CD14-positive monocyte (primary cell): ENCODE measurements at regions not wholly inside any gene's neighbourhood (a gene's known extent, or its start where the extent isn't known, plus 50 kb on each side); places are given as distances from the start of the nearest gene placed in this dataset.

Experiments used
- DNase-seq, 3 donors: peaks; one replicate each; pipeline ENCODE4 v3.0.0-alpha.2; 2011 to 2022
- H2AFZ ChIP-seq: 2 replicates; pipeline ENCODE4 v1.6.0; 2012; ENCODE audit warnings: mild to moderate bottlenecking, low read depth, low read length, inconsistent platforms; ENCODE audit not compliant: insufficient read depth, poor library complexity, severe bottlenecking
- H3K27ac ChIP-seq, 2 donors: 1 replicate in 1 of 2; 2 replicates in 1 of 2; pipeline ENCODE4 v1.5.1; 2012 to 2013; ENCODE audit warnings: low read length in 2 of 2, control low read depth in 1 of 2, inconsistent platforms in 1 of 2, low read depth in 1 of 2, mild to moderate bottlenecking in 1 of 2
- H3K27me3 ChIP-seq, 2 donors: one replicate each; pipeline versions ENCODE4 v1.6.0 to v1.6.1; 2011 to 2013; ENCODE audit warnings: low read length in 2 of 2; ENCODE audit not compliant: control insufficient read depth in 2 of 2, insufficient read depth in 2 of 2
- H3K36me3 ChIP-seq, 2 donors: replicated peaks in 1 of 2; 1 replicate in 1 of 2; 2 replicates in 1 of 2; pipeline versions ENCODE4 v1.5.1 to v1.6.1; 2012 to 2013; ENCODE audit warnings: low read length in 2 of 2, control low read depth in 1 of 2, inconsistent platforms in 1 of 2, mild to moderate bottlenecking in 1 of 2; ENCODE audit not compliant: insufficient read depth in 2 of 2, control insufficient read depth in 1 of 2
- H3K4me1 ChIP-seq, 2 donors: 1 replicate in 1 of 2; 2 replicates in 1 of 2; pipeline versions ENCODE4 v1.5.1 to v1.6.1; 2012 to 2013; ENCODE audit warnings: low read length in 2 of 2, control low read depth in 1 of 2, inconsistent platforms in 1 of 2, mild to moderate bottlenecking in 1 of 2, moderate library complexity in 1 of 2; ENCODE audit not compliant: insufficient read depth in 2 of 2, control insufficient read depth in 1 of 2
- H3K4me2 ChIP-seq: replicated peaks from 2 replicates; pipeline ENCODE3; 2012; ENCODE audit warnings: low read length, moderate library complexity, mild to moderate bottlenecking; ENCODE audit not compliant: poor library complexity, severe bottlenecking; ENCODE audit errors: extremely low read depth
- H3K4me3 ChIP-seq, 3 experiments: fragments of 200-600 bp in 1 of 3; sonication (generic) in 1 of 3; replicated peaks in 1 of 3; 1 replicate in 2 of 3; 2 replicates in 1 of 3; pipeline ENCODE4 v1.5.1; 2011 to 2013; ENCODE audit warnings: low read length in 3 of 3, mild to moderate bottlenecking in 3 of 3, control low read depth in 2 of 3, low read depth in 2 of 3, inconsistent platforms in 1 of 3, moderate library complexity in 1 of 3
- H3K79me2 ChIP-seq: 2 replicates; pipeline ENCODE4 v1.6.0; 2012; ENCODE audit warnings: mild to moderate bottlenecking, control low read depth, inconsistent platforms, low read length, moderate library complexity; ENCODE audit not compliant: insufficient read depth
- H3K9ac ChIP-seq: 2 replicates; pipeline ENCODE4 v1.6.0; 2017; ENCODE audit warnings: low read length, mild to moderate bottlenecking; ENCODE audit not compliant: insufficient read depth, poor library complexity, severe bottlenecking
- H3K9me3 ChIP-seq, 2 donors: replicated peaks in 1 of 2; 1 replicate in 1 of 2; 2 replicates in 1 of 2; pipeline versions ENCODE4 v1.5.1 to v1.6.1; 2012 to 2013; ENCODE audit warnings: low read length in 2 of 2, control low read depth in 1 of 2; ENCODE audit not compliant: control insufficient read depth in 1 of 2, insufficient read depth in 1 of 2
- H4K20me1 ChIP-seq: 2 replicates; pipeline ENCODE4 v1.6.0; 2012; ENCODE audit warnings: mild to moderate bottlenecking, low read length, control low read depth, moderate library complexity; ENCODE audit not compliant: insufficient read depth
- H3K27ac Mint-ChIP-seq, 7 donors: one replicate each; pipeline ENCODE4 v1.8.0; 2020; ENCODE audit warnings: mild to moderate bottlenecking in 7 of 7, mixed read lengths in 7 of 7, moderate library complexity in 6 of 7, inconsistent platforms in 2 of 7
- H3K27me3 Mint-ChIP-seq, 3 donors: one replicate each; pipeline ENCODE4 v1.8.0; 2021 to 2022; ENCODE audit warnings: low read depth in 3 of 3, mild to moderate bottlenecking in 3 of 3, mixed read lengths in 3 of 3, moderate library complexity in 3 of 3, inconsistent platforms in 1 of 3
- H3K36me3 Mint-ChIP-seq, 2 donors: one replicate each; pipeline ENCODE4 v1.8.0; 2020; ENCODE audit warnings: mixed read lengths in 2 of 2, inconsistent platforms in 1 of 2, mild to moderate bottlenecking in 1 of 2
- H3K4me1 Mint-ChIP-seq: one replicate; pipeline ENCODE4 v1.8.0; 2020; ENCODE audit warnings: mild to moderate bottlenecking, mixed read lengths
- H3K4me3 Mint-ChIP-seq, 2 donors: one replicate each; pipeline ENCODE4 v1.8.0; 2020; ENCODE audit warnings: mild to moderate bottlenecking in 2 of 2, mixed read lengths in 2 of 2, moderate library complexity in 1 of 2
- H3K9me3 Mint-ChIP-seq, 7 donors: one replicate each; pipeline ENCODE4 v1.8.0; 2020 to 2022; ENCODE audit warnings: mixed read lengths in 7 of 7, mild to moderate bottlenecking in 6 of 7, moderate library complexity in 6 of 7, inconsistent platforms in 2 of 7
- WGBS: methylation state at CpG from one replicate; pipeline ENCODE4 v1.1.5; 2013; ENCODE audit warnings: missing lambda C conversion rate; ENCODE audit not compliant: insufficient coverage; 5-methylcytosine and 5-hydroxymethylcytosine counted together
- intact Hi-C, 2 donors: fragments of 100-400 bp; cut with micrococcal nuclease; formaldehyde crosslinking; loops; one replicate each; pipeline versions ENCODE4 v1.15.0 to v1.15.1; 2023
- TF ChIP-seq, protein P1 (sequence below): fragments of 200-600 bp; IDR thresholded peaks from one replicate; pipeline ENCODE4 v1.8.0; 2022; ENCODE audit warnings: antibody characterized with exemption, mild to moderate bottlenecking

DNA sequence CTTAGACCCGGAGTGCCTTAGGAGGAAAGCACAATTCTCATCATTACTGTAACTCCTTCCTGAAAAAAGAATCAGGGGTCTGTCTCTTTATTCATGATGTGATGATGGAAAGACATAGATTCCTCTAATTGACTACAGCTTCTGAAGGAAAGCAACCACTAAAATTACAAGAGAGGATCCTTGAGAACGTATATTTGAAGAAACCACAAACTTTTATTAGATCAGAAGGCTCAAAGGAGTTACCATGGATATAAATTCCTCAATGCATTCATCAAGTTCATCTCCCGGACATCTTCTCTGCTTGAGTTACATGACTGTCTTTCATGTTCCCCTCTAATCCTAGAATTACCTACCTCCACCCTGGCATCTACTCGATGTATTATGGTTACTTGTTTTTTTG lies 104.1 kb upstream of the PAPPA start:
- no peak overlapping the region for H3K4me2 ChIP-seq
- DNase-seq, result no peak
- no peak overlapping the region for H3K27ac ChIP-seq
- TF ChIP-seq, protein P1, sequence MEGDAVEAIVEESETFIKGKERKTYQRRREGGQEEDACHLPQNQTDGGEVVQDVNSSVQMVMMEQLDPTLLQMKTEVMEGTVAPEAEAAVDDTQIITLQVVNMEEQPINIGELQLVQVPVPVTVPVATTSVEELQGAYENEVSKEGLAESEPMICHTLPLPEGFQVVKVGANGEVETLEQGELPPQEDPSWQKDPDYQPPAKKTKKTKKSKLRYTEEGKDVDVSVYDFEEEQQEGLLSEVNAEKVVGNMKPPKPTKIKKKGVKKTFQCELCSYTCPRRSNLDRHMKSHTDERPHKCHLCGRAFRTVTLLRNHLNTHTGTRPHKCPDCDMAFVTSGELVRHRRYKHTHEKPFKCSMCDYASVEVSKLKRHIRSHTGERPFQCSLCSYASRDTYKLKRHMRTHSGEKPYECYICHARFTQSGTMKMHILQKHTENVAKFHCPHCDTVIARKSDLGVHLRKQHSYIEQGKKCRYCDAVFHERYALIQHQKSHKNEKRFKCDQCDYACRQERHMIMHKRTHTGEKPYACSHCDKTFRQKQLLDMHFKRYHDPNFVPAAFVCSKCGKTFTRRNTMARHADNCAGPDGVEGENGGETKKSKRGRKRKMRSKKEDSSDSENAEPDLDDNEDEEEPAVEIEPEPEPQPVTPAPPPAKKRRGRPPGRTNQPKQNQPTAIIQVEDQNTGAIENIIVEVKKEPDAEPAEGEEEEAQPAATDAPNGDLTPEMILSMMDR, result no peak
- H3K27me3 ChIP-seq, result no peaks in the 10 kb centered on the region
- Mint-ChIP-seq H3K36me3 (no peaks in the 10 kb centered on the region), H3K4me1 (no peaks in the 10 kb centered on the region), H3K27ac (no peak overlapping the region), H3K9me3 (peaks cover 0 to 3% (median 0%) of the 10 kb centered on the region in 7 donors), H3K27me3 (no peaks in the 10 kb centered on the region), H3K4me3 (no peak overlapping the region)
- H3K9ac ChIP-seq, result no peak overlapping the region
- no peaks in the 10 kb centered on the region for H4K20me1 ChIP-seq
- no peak overlapping the region for H3K4me3 ChIP-seq
- no CpG with 5 or more reads among the region's 4 CpGs for WGBS
- no peaks in the 10 kb centered on the region for H3K4me1 ChIP-seq
- intact Hi-C loops, result no loop called here
- no peaks in the 10 kb centered on the region for H3K36me3 ChIP-seq
- no peaks in the 10 kb centered on the region for H3K79me2 ChIP-seq
- H3K9me3 ChIP-seq, result peaks cover 0 to 6% of the 10 kb centered on the region in 2 donors
- no peak overlapping the region for H2AFZ ChIP-seq

DNA sequence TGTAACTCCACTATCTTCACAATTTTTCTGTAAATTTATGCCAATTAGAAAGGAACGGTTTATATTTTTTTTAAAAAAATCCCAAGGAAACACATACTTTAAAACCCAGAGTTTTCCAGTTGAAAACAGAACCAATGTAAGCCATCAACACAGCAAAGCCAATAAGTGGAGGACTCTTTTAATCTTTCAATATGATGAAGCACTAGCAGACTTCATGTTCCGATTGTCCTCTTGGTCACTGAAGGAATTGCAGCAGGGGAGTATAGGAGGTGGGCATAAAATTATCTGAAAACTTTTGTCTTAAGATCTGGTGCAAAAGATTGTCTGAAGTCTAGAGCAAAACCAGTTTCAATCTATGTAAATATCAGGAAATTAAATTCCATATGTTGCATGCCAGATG lies 102.1 kb upstream of the PAPPA start:
- TF ChIP-seq, protein P1, result no peak
- Histone ChIP-seq H3K4me2 (no peak overlapping the region), H3K4me3 (no peak overlapping the region), H3K27me3 (no peaks in the 10 kb centered on the region), H3K9ac (no peak overlapping the region), H3K36me3 (no peaks in the 10 kb centered on the region), H2AFZ (no peak overlapping the region), H4K20me1 (no peaks in the 10 kb centered on the region), H3K4me1 (no peaks in the 10 kb centered on the region), H3K79me2 (no peaks in the 10 kb centered on the region), H3K27ac (no peak overlapping the region), H3K9me3 (no peaks in the 10 kb centered on the region)
- no peaks in the 10 kb centered on the region for H3K27me3 Mint-ChIP-seq
- intact Hi-C loops, result no loop called here
- H3K36me3 Mint-ChIP-seq, result no peaks in the 10 kb centered on the region
- H3K4me3 Mint-ChIP-seq, result no peak overlapping the region
- no CpG with 5 or more reads among the region's 2 CpGs for WGBS
- no peaks in the 10 kb centered on the region for H3K4me1 Mint-ChIP-seq
- H3K9me3 Mint-ChIP-seq, result peaks cover 0 to 4% (median 2%) of the 10 kb centered on the region in 7 donors
- DNase-seq, result no peak
- H3K27ac Mint-ChIP-seq, result no peak overlapping the region
